HL-60 (cell line): ENCODE measurements at regions not wholly inside any gene's neighbourhood (a gene's known extent, or its start where the extent isn't known, plus 50 kb on each side); places are given as distances from the start of the nearest gene placed in this dataset.

Experiments used
- DNase-seq, 2 experiments: peaks; one replicate each; pipeline ENCODE4 v3.0.0-alpha.2; 2010 to 2020; ENCODE audit warnings: low read depth in 1 of 2, low spot score in 1 of 2
- H3K27ac ChIP-seq: fragments of 250-450 bp; sonication (Bioruptor Pico); replicated peaks from 2 replicates; pipeline ENCODE4 v1.5.1; 2020; ENCODE audit warnings: mild to moderate bottlenecking, moderate library complexity
- H3K27me3 ChIP-seq: fragments of 250-450 bp; sonication (Bioruptor Pico); 2 replicates; pipeline ENCODE4 v1.5.1; 2021; ENCODE audit warnings: mild to moderate bottlenecking, moderate library complexity; ENCODE audit not compliant: insufficient read depth, poor library complexity, severe bottlenecking
- H3K4me3 ChIP-seq: replicated peaks from 2 replicates; pipeline ENCODE4 v1.5.1; 2011; ENCODE audit warnings: mild to moderate bottlenecking, control low read depth, low read length; ENCODE audit not compliant: insufficient read depth
- CTCF ChIP-seq: IDR thresholded peaks from one replicate; pipeline ENCODE4 v1.5.1; 2011; ENCODE audit warnings: low read length, control low read depth, inconsistent platforms; ENCODE audit not compliant: insufficient read depth
- GABPA ChIP-seq: IDR thresholded peaks from 2 replicates; pipeline ENCODE4 v1.6.1; 2012; ENCODE audit warnings: low read depth
- POLR2AphosphoS5 ChIP-seq: IDR thresholded peaks from 2 replicates; pipeline ENCODE4 v1.6.1; 2012; ENCODE audit warnings: low read depth
- REST ChIP-seq: IDR thresholded peaks from 2 replicates; pipeline ENCODE4 v1.6.1; 2012; ENCODE audit warnings: low read depth; ENCODE audit not compliant: insufficient replicate concordance
- SPI1 ChIP-seq: IDR thresholded peaks from 2 replicates; pipeline ENCODE4 v1.6.1; 2012; ENCODE audit warnings: low read depth, mild to moderate bottlenecking, borderline replicate concordance

GRCh38 chr6:19391926-19392325, 445.2 kb upstream of the ID4 start:
- TF ChIP-seq CTCF = no peak
- no peak for TF ChIP-seq SPI1
- TF ChIP-seq REST = no peak
- no peak for TF ChIP-seq POLR2AphosphoS5
- no peak for TF ChIP-seq GABPA
- no peak for DNase-seq
- no peak overlapping the region for H3K27ac ChIP-seq
- H3K4me3 ChIP-seq = no peak overlapping the region
- H3K27me3 ChIP-seq = no peaks in the 10 kb centered on the region

GRCh38 chr6:19394051-19394450, 443.1 kb upstream of the ID4 start:
- DNase-seq = no peak

GRCh38 chr6:19394687-19395086, 442.5 kb upstream of the ID4 start:
- no peak overlapping the region for H3K4me3 ChIP-seq

More at GRCh38 chr6:19394051-19394450, 443.1 kb upstream of the ID4 start:
- Histone ChIP-seq H3K27ac (no peak overlapping the region), H3K27me3 (no peaks in the 10 kb centered on the region), H3K4me3 (no peak overlapping the region)
- TF ChIP-seq SPI1 (no peak), POLR2AphosphoS5 (no peak), REST (no peak), GABPA (no peak), CTCF (no peak)

More at GRCh38 chr6:19394687-19395086, 442.5 kb upstream of the ID4 start:
- TF ChIP-seq POLR2AphosphoS5 = no peak
- TF ChIP-seq CTCF = no peak
- H3K27me3 ChIP-seq = no peaks in the 10 kb centered on the region
- no peak for DNase-seq
- no peak overlapping the region for H3K27ac ChIP-seq
